OCI-LY7 (cell line): ENCODE measurements at regions not wholly inside any gene's neighbourhood (a gene's known extent, or its start where the extent isn't known, plus 50 kb on each side); places are given as distances from the start of the nearest gene placed in this dataset.
"Not testable (repeated sequence)": the region's sequence is repeated elsewhere in the genome, so short reads cannot be mapped to it uniquely, and the experiment has no call there.

Experiments used
- BruUV-seq: library from RNA; stranded (reverse); fragments of 400-500 nt; replicated peaks from 2 replicates; lab custom pipeline; 2021; lab: Mats Ljungman, UMichigan
- CTCF ChIA-PET: fragments of 300-600 bp; sonication (Branson Sonifier 250); formaldehyde crosslinking; loops from one replicate; lab custom pipeline; 2022; ENCODE audit warnings: antibody characterized with exemption; ENCODE audit not compliant: unreplicated experiment; lab: Charles Lee
- POLR2A ChIA-PET: fragments of 300-600 bp; sonication (Branson Sonifier 250); formaldehyde crosslinking; loops from one replicate; lab custom pipeline; 2022; ENCODE audit warnings: antibody characterized with exemption; lab: Charles Lee
- DNase-seq: peaks from one replicate; pipeline ENCODE4 v3.0.0-alpha.2; 2015; ENCODE audit warnings: low spot score
- H2AFZ ChIP-seq: fragments of 200-600 bp; sonication (generic), shearing (Covaris generic); 2 replicates; pipeline ENCODE4 v1.6.1; 2014; ENCODE audit warnings: mild to moderate bottlenecking, antibody characterized with exemption, low read length, moderate library complexity
- H3K27ac ChIP-seq: fragments of 200-600 bp; sonication (generic); 2 replicates; pipeline ENCODE4 v1.5.1; 2014; ENCODE audit warnings: mixed run types, low read depth, mild to moderate bottlenecking, moderate library complexity, low read length, inconsistent platforms; ENCODE audit not compliant: poor library complexity, severe bottlenecking
- H3K36me3 ChIP-seq: fragments of 200-600 bp; sonication (generic); 2 replicates; pipeline ENCODE4 v1.6.1; 2014; ENCODE audit warnings: mild to moderate bottlenecking, antibody characterized with exemption, low read length, moderate library complexity, mixed read lengths; ENCODE audit not compliant: insufficient read depth
- H3K4me1 ChIP-seq: fragments of 200-600 bp; sonication (generic); 2 replicates; pipeline ENCODE4 v1.5.1; 2014; ENCODE audit warnings: mild to moderate bottlenecking, low read length; ENCODE audit not compliant: insufficient read depth, poor library complexity, severe bottlenecking
- H3K4me2 ChIP-seq: fragments of 200-600 bp; sonication (generic); 2 replicates; pipeline ENCODE4 v1.6.1; 2014; ENCODE audit warnings: mild to moderate bottlenecking, low read length
- H3K4me3 ChIP-seq: fragments of 200-600 bp; sonication (generic); 2 replicates; pipeline ENCODE4 v1.5.1; 2014; ENCODE audit warnings: mild to moderate bottlenecking, low read depth, low read length; ENCODE audit not compliant: poor library complexity, severe bottlenecking
- H3K79me2 ChIP-seq: fragments of 200-600 bp; sonication (generic); 2 replicates; pipeline ENCODE4 v1.6.1; 2016; ENCODE audit warnings: low read depth, mild to moderate bottlenecking, low read length, moderate library complexity, mixed read lengths; ENCODE audit not compliant: insufficient read depth
- H3K9me2 ChIP-seq: fragments of 200-600 bp; sonication (generic); 2 replicates; pipeline ENCODE4 v1.6.1; 2016; ENCODE audit warnings: mild to moderate bottlenecking, low read length, mixed read lengths; ENCODE audit not compliant: insufficient read depth
- H3K9me3 ChIP-seq: fragments of 200-600 bp; sonication (generic); 2 replicates; pipeline ENCODE4 v1.6.1; 2014; ENCODE audit warnings: mild to moderate bottlenecking, mixed run types, low read length, mixed read lengths
- H4K20me1 ChIP-seq: fragments of 200-600 bp; sonication (generic); 2 replicates; pipeline ENCODE4 v1.6.1; 2014; ENCODE audit warnings: mild to moderate bottlenecking, antibody characterized with exemption, low read length, moderate library complexity, mixed read lengths; ENCODE audit not compliant: insufficient read depth
- CTCF ChIP-seq: fragments of 200-600 bp; sonication (generic); conservative IDR thresholded peaks from 2 replicates; pipeline ENCODE4 v1.5.1; 2014; ENCODE audit warnings: mild to moderate bottlenecking, antibody characterized with exemption, low read length, moderate library complexity, mixed read lengths
- EZH2phosphoT487 ChIP-seq: fragments of 200-600 bp; sonication (generic); IDR thresholded peaks from 2 replicates; pipeline ENCODE4 v1.6.1; 2018; ENCODE audit warnings: low read depth, borderline replicate concordance, mild to moderate bottlenecking, mixed run types, antibody characterized with exemption, low read length, moderate library complexity, mixed read lengths
- intact Hi-C: fragments of 100-400 bp; cut with micrococcal nuclease; formaldehyde crosslinking; loops from one replicate; pipeline ENCODE4 v1.10.0; 2022; ENCODE audit not compliant: unreplicated experiment

- no peak overlapping the region for H2AFZ ChIP-seq
- TF ChIP-seq EZH2phosphoT487 = no peak
Observed at GRCh38 chr4:165569031-165569430, 190.2 kb downstream of the CPE start.

GRCh38 chr4:165571476-165571875 is 192.7 kb downstream of the CPE start:
- H3K36me3 ChIP-seq, H3K4me1 ChIP-seq, CTCF ChIA-PET, H3K9me3 ChIP-seq, H2AFZ ChIP-seq, H3K9me2 ChIP-seq, BruUV-seq, intact Hi-C loops, H3K79me2 ChIP-seq, H4K20me1 ChIP-seq, H3K4me2 ChIP-seq, H3K4me3 ChIP-seq, DNase-seq, H3K27ac ChIP-seq: not testable (repeated sequence)
- POLR2A ChIA-PET = interaction anchor here (0.7 kb wide), 2 partner anchors 9 to 24 kb away, joined by 3 read pairs; no protein-coding TSS in a partner anchor

More at GRCh38 chr4:165569031-165569430, 190.2 kb downstream of the CPE start:
- Histone ChIP-seq H3K9me2 (no peaks in the 10 kb centered on the region), H3K79me2 (no peaks in the 10 kb centered on the region), H3K4me3 (no peak overlapping the region), H4K20me1 (no peaks in the 10 kb centered on the region), H3K36me3 (no peaks in the 10 kb centered on the region), H3K4me2 (no peak overlapping the region), H3K9me3 (no peaks in the 10 kb centered on the region), H3K27ac (no peak overlapping the region), H3K4me1 (no peaks in the 10 kb centered on the region)
- no TSS peak for BruUV-seq
- ChIA-PET POLR2A (no interaction called here), CTCF (no interaction called here)
- intact Hi-C loops = no loop called here
- no peak for DNase-seq

- intact Hi-C loops = no loop called here
- Histone ChIP-seq H3K9me3 (no peaks in the 10 kb centered on the region), H4K20me1 (no peaks in the 10 kb centered on the region), H3K4me2 (no peak overlapping the region), H3K36me3 (no peaks in the 10 kb centered on the region), H2AFZ (no peak overlapping the region), H3K4me3 (no peak overlapping the region), H3K27ac (no peak overlapping the region), H3K9me2 (no peaks in the 10 kb centered on the region), H3K79me2 (no peaks in the 10 kb centered on the region), H3K4me1 (no peaks in the 10 kb centered on the region)
- ChIA-PET POLR2A (interaction anchor here (0.6 to 0.7 kb wide), 2 partner anchors 9 to 591 kb away, joined by 3 to 5 read pairs; no protein-coding TSS in a partner anchor), CTCF (no interaction called here)
- DNase-seq = no peak
- no peak for TF ChIP-seq CTCF
- BruUV-seq = no TSS peak
Observed at GRCh38 chr4:165580351-165580905, 201.6 kb downstream of the CPE start.

- POLR2A ChIA-PET = no interaction called here
- Histone ChIP-seq H3K36me3 (no peaks in the 10 kb centered on the region), H3K9me2 (no peaks in the 10 kb centered on the region), H2AFZ (no peak overlapping the region), H3K4me1 (no peaks in the 10 kb centered on the region), H3K4me3 (no peak overlapping the region), H3K79me2 (no peaks in the 10 kb centered on the region), H3K4me2 (no peak overlapping the region), H3K9me3 (no peaks in the 10 kb centered on the region), H3K27ac (no peak overlapping the region), H4K20me1 (no peaks in the 10 kb centered on the region)
- CTCF ChIA-PET = no interaction called here
- TF ChIP-seq CTCF = no peak
- TF ChIP-seq EZH2phosphoT487 = no peak
- intact Hi-C loops = no loop called here
- BruUV-seq = no TSS peak
- DNase-seq = no peak
Observed at GRCh38 chr4:165583341-165583740, 204.5 kb downstream of the CPE start.
